K562 (cell line): ENCODE measurements at regions not wholly inside any gene's neighbourhood (a gene's known extent, or its start where the extent isn't known, plus 50 kb on each side); places are given as distances from the start of the nearest gene placed in this dataset.

Experiments used
- ATAC-seq: fragments of 200-7000 bp; cut with Tn5 transposase; 3 replicates; pipeline ENCODE4 v1.9.1; 2020; ENCODE audit warnings: moderate library complexity
- BruUV-seq: library from RNA; stranded (reverse); fragments of 400-500 nt; replicated peaks from 2 replicates; lab custom pipeline; 2021; lab: Mats Ljungman, UMichigan
- CTCF ChIA-PET: fragments of 300-600 bp; formaldehyde crosslinking; extraction: SDS; loops from one replicate; lab custom pipeline; 2021; ENCODE audit warnings: low intra/inter-chr PET ratio; lab: Yijun Ruan, JAX
- POLR2A ChIA-PET: fragments of 300-600, 350-650 bp; sonication (Branson Sonifier 250); formaldehyde crosslinking; extraction: SDS; loops from one replicate; lab custom pipeline; 2021; ENCODE audit warnings: antibody characterized with exemption, inconsistent platforms; lab: Yijun Ruan, JAX
- DNase-seq, 4 experiments: peaks; one replicate each; pipeline versions ENCODE4 v3.0.0 to v3.0.0-alpha.2; 2011 to 2018; ENCODE audit warnings: low spot score in 3 of 4, mixed read lengths in 3 of 4; ENCODE audit errors: extremely low read depth in 1 of 4
- FAIRE-seq: peaks from 2 replicates; lab custom pipeline; 2011; peaks lifted over from hg19 to GRCh38; lab: Jason Lieb, UNC
- H2AFZ ChIP-seq: 2 replicates; pipeline ENCODE4 v1.6.0; 2011; ENCODE audit warnings: low read depth, low read length, control low read depth, inconsistent platforms
- H3K27ac ChIP-seq: fragments of 200-600 bp; 3 replicates; pipeline ENCODE4 v1.8.0; 2011; ENCODE audit warnings: low read depth, mild to moderate bottlenecking, control low read depth, inconsistent platforms, low read length, moderate library complexity, mixed read lengths; ENCODE audit errors: extremely low read depth
- H3K27me3 ChIP-seq, 2 experiments: fragments of 300-600 bp in 1 of 2; 2 replicates in 1 of 2; 3 replicates in 1 of 2; pipeline versions ENCODE4 v1.6.0 to v1.8.0; 2011; ENCODE audit warnings: inconsistent platforms in 2 of 2, low read length in 2 of 2, mild to moderate bottlenecking in 1 of 2, mixed read lengths in 1 of 2, moderate library complexity in 1 of 2; ENCODE audit not compliant: control insufficient read depth in 2 of 2, insufficient read depth in 2 of 2
- H3K36me3 ChIP-seq: fragments of 300-600 bp; 3 replicates; pipeline ENCODE4 v1.8.0; 2011; ENCODE audit warnings: mild to moderate bottlenecking, low read length, inconsistent platforms; ENCODE audit not compliant: control insufficient read depth, insufficient read depth
- H3K4me1 ChIP-seq, 2 experiments: fragments of 200-600 bp in 1 of 2; replicated peaks in 1 of 2; 2 replicates in 1 of 2; 3 replicates in 1 of 2; pipeline versions ENCODE4 v1.5.1 to v1.8.0; 2011; ENCODE audit warnings: inconsistent platforms in 2 of 2, low read length in 2 of 2, mild to moderate bottlenecking in 1 of 2, mixed read lengths in 1 of 2, moderate library complexity in 1 of 2; ENCODE audit not compliant: control insufficient read depth in 2 of 2, insufficient read depth in 2 of 2
- H3K4me2 ChIP-seq: 2 replicates; pipeline ENCODE4 v1.6.1; 2011; ENCODE audit warnings: low read length, control low read depth, inconsistent platforms, mixed read lengths; ENCODE audit not compliant: insufficient read depth
- H3K4me3 ChIP-seq: fragments of 200-600 bp; sonication (generic), shearing (Covaris generic); 2 replicates; pipeline ENCODE4 v1.5.1; 2016; ENCODE audit warnings: control low read depth, inconsistent platforms
- H3K79me2 ChIP-seq: fragments of 200-600 bp; 3 replicates; pipeline ENCODE4 v1.8.0; 2011; ENCODE audit warnings: low read length, inconsistent platforms; ENCODE audit not compliant: control insufficient read depth, insufficient read depth
- H3K9ac ChIP-seq, 2 experiments: 2 replicates each; pipeline versions ENCODE4 v1.6.0 to v1.6.1; 2011; ENCODE audit warnings: low read depth in 2 of 2, low read length in 2 of 2, control low read depth in 1 of 2, inconsistent platforms in 1 of 2, mild to moderate bottlenecking in 1 of 2, mixed read lengths in 1 of 2; ENCODE audit not compliant: insufficient read depth in 1 of 2
- H3K9me1 ChIP-seq: one replicate; pipeline ENCODE4 v1.6.0; 2011; ENCODE audit warnings: inconsistent platforms, mild to moderate bottlenecking, low read length, moderate library complexity; ENCODE audit not compliant: control insufficient read depth, insufficient read depth
- H3K9me3 ChIP-seq: replicated peaks from 2 replicates; pipeline ENCODE4 v1.5.1; 2011; ENCODE audit warnings: low read depth, low read length, inconsistent platforms; ENCODE audit not compliant: control insufficient read depth, insufficient read depth
- H4K20me1 ChIP-seq: replicated peaks from 2 replicates; pipeline ENCODE4 v1.6.1; 2011; ENCODE audit warnings: low read length, inconsistent platforms, mixed read lengths; ENCODE audit not compliant: control insufficient read depth, insufficient read depth
- CBFA2T2 ChIP-seq: fragments of 450-650 bp; conservative IDR thresholded peaks from 2 replicates; pipeline ENCODE4 v1.6.1; 2017; ENCODE audit warnings: mild to moderate bottlenecking
- ELF2 ChIP-seq: fragments of 250-450 bp; sonication (Bioruptor Pico); IDR thresholded peaks from 2 replicates; pipeline ENCODE4 v1.5.0; 2021; ENCODE audit warnings: mild to moderate bottlenecking
- HSF4 ChIP-seq: fragments of 250-450 bp; sonication (Bioruptor Pico); IDR thresholded peaks from 2 replicates; pipeline ENCODE4 v2.1.2; 2022; ENCODE audit warnings: mild to moderate bottlenecking, moderate library complexity, borderline replicate concordance
- NCOA6 ChIP-seq: fragments of 450-650 bp; IDR thresholded peaks from 2 replicates; pipeline ENCODE4 v1.6.1; 2017; ENCODE audit warnings: mild to moderate bottlenecking
- RAD51 ChIP-seq: fragments of 450-650 bp; IDR thresholded peaks from 2 replicates; pipeline ENCODE4 v1.7.1; 2016; ENCODE audit warnings: low read depth, mild to moderate bottlenecking, borderline replicate concordance
- SMARCA5 ChIP-seq: fragments of 450-650 bp; IDR thresholded peaks from 2 replicates; pipeline ENCODE4 v1.6.1; 2016
- XRCC3 ChIP-seq: fragments of 450-650 bp; IDR thresholded peaks from 2 replicates; pipeline ENCODE4 v1.6.1; 2017; ENCODE audit warnings: mild to moderate bottlenecking, moderate library complexity
- ZFP30 ChIP-seq: fragments of 250-450 bp; sonication (Bioruptor Pico); IDR thresholded peaks from 2 replicates; pipeline ENCODE4 v1.8.0; 2022; ENCODE audit warnings: moderate library complexity, mild to moderate bottlenecking, inconsistent platforms, borderline replicate concordance
- ZNF584 ChIP-seq: fragments of 200-800 bp; sonication (Bioruptor generic); IDR thresholded peaks from 2 replicates; pipeline ENCODE4 v1.6.1; 2016; ENCODE audit warnings: low read depth, mild to moderate bottlenecking, missing genetic modification characterization, missing compliant biosample characterization
- WGBS: fragments of 100-300 bp; shearing (Covaris generic); methylation state at CpG from one replicate; pipeline ENCODE4 v1.1.6; 2016; ENCODE audit warnings: low coverage, mixed read lengths; ENCODE audit not compliant: insufficient coverage; ENCODE audit errors: missing lambda C conversion rate; 5-methylcytosine and 5-hydroxymethylcytosine counted together
- in situ Hi-C: fragments of 300-500 bp; cut with MboI; formaldehyde crosslinking; loops from 4 replicates; pipeline ENCODE4 v1.15.0; 2018; ENCODE audit warnings: inconsistent platforms, mixed read lengths
- intact Hi-C: fragments of 100-400 bp; cut with micrococcal nuclease; formaldehyde crosslinking; loops from 2 replicates; pipeline ENCODE4 v1.14.2; 2022
- TF ChIP-seq, protein P1 (sequence below): fragments of 250-450 bp; sonication (Bioruptor Pico); IDR thresholded peaks from 2 replicates; pipeline ENCODE4 v1.5.0; 2021
- TF ChIP-seq, protein P2 (sequence below): fragments of 450-650 bp; formaldehyde crosslinking; IDR thresholded peaks from 2 replicates; pipeline ENCODE4 v1.4.0; 2020; ENCODE audit warnings: mild to moderate bottlenecking

DNA sequence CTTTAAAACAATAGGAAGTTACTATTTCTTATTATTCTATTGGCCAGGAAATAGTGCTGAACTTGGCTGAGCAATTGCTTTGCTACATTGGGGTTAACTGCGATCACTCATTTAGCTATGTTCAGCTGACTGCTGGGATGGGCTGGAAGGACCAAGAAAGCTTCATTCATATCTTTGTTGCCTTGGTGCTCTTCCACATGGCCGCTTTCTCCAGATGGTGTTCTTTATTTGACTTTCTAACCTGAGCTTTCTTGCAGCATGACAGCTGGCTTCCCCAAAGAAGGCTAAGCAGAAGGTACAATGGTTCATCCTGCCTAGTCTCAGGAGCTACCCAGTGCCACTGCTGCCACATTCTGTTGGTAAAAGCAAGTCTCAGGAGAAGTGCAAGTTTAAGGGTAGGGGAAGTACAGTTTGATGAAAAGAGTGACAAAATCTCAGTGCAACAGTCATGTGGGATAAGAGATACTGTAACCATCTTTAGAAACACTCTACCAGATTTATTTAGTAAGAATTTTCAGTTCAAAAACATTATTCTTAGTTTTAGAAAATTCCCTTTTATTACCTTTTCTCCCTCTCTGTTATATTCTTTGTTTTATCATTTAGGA is 180.6 kb upstream of the RBMS1 start:
- ChIA-PET CTCF (no interaction called here), POLR2A (no interaction called here)
- WGBS = 0% methylated on average over 2 of the region's 2 CpGs
- H2AFZ ChIP-seq = no peak overlapping the region
- no peaks in the 10 kb centered on the region for H3K27me3 ChIP-seq
- DNase-seq = no peak
- H3K27ac ChIP-seq = no peak overlapping the region
- no peaks in the 10 kb centered on the region for H4K20me1 ChIP-seq
- H3K4me2 ChIP-seq = no peak overlapping the region
- FAIRE-seq = no peak
- H3K4me3 ChIP-seq = no peak overlapping the region
- no peak for ATAC-seq
- intact Hi-C loops = no loop called here
- H3K9me3 ChIP-seq = no peaks in the 10 kb centered on the region; the same call in 1 of the 2 replicates
- TF ChIP-seq CBFA2T2 (no peak), ZNF584 (CRISPR knock-in tag) (no peak), HSF4 (CRISPR knock-in tag) (no peak), NCOA6 (no peak), RAD51 (no peak), ELF2 (CRISPR knock-in tag) (no peak), SMARCA5 (no peak), ZFP30 (CRISPR knock-in tag) (no peak), XRCC3 (no peak)
- TF ChIP-seq, protein P1, sequence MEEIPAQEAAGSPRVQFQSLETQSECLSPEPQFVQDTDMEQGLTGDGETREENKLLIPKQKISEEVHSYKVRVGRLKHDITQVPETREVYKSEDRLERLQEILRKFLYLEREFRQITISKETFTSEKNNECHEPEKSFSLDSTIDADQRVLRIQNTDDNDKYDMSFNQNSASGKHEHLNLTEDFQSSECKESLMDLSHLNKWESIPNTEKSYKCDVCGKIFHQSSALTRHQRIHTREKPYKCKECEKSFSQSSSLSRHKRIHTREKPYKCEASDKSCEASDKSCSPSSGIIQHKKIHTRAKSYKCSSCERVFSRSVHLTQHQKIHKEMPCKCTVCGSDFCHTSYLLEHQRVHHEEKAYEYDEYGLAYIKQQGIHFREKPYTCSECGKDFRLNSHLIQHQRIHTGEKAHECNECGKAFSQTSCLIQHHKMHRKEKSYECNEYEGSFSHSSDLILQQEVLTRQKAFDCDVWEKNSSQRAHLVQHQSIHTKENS (CRISPR knock-in tag) = no peak
- TF ChIP-seq, protein P2, sequence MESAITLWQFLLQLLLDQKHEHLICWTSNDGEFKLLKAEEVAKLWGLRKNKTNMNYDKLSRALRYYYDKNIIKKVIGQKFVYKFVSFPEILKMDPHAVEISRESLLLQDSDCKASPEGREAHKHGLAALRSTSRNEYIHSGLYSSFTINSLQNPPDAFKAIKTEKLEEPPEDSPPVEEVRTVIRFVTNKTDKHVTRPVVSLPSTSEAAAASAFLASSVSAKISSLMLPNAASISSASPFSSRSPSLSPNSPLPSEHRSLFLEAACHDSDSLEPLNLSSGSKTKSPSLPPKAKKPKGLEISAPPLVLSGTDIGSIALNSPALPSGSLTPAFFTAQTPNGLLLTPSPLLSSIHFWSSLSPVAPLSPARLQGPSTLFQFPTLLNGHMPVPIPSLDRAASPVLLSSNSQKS = no peak
- no peaks in the 10 kb centered on the region for H3K4me1 ChIP-seq
- no TSS peak for BruUV-seq
- no peaks in the 10 kb centered on the region for H3K79me2 ChIP-seq
- H3K9me1 ChIP-seq = no peaks in the 10 kb centered on the region
- H3K9ac ChIP-seq = no peak overlapping the region
- in situ Hi-C loops = no loop called here
- no peaks in the 10 kb centered on the region for H3K36me3 ChIP-seq
